Right lobe of liver (tissue), 4 donors: ENCODE measurements at regions not wholly inside any gene's neighbourhood (a gene's known extent, or its start where the extent isn't known, plus 50 kb on each side); places are given as distances from the start of the nearest gene placed in this dataset.

ENCODE experiments used
- POLR2A ChIP-seq: fragments of 450-650 bp; IDR thresholded peaks from one replicate; pipeline ENCODE4 v1.6.1; 2017; ENCODE audit warnings: antibody characterized with exemption, mild to moderate bottlenecking
- TF ChIP-seq, protein P1 (sequence below), 4 donors: fragments of 200-600 bp in 3 of 4; fragments of 450-650 bp in 1 of 4; IDR thresholded peaks; one replicate each; pipeline versions ENCODE4 v1.5.1 to v1.8.0; 2016 to 2022; ENCODE audit warnings: antibody characterized with exemption in 4 of 4, mild to moderate bottlenecking in 2 of 4
- donor health status: DM: no; HTN: no; CAD: no.
- donor health status: DM: no; HTN: no; CAD: no.
- donor health status: DM: no; HTN: yes; CAD: no.

- TF ChIP-seq, protein P1, sequence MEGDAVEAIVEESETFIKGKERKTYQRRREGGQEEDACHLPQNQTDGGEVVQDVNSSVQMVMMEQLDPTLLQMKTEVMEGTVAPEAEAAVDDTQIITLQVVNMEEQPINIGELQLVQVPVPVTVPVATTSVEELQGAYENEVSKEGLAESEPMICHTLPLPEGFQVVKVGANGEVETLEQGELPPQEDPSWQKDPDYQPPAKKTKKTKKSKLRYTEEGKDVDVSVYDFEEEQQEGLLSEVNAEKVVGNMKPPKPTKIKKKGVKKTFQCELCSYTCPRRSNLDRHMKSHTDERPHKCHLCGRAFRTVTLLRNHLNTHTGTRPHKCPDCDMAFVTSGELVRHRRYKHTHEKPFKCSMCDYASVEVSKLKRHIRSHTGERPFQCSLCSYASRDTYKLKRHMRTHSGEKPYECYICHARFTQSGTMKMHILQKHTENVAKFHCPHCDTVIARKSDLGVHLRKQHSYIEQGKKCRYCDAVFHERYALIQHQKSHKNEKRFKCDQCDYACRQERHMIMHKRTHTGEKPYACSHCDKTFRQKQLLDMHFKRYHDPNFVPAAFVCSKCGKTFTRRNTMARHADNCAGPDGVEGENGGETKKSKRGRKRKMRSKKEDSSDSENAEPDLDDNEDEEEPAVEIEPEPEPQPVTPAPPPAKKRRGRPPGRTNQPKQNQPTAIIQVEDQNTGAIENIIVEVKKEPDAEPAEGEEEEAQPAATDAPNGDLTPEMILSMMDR (IDR thresholded peaks at IDR 0.05): no peak
- TF ChIP-seq POLR2A: no peak
These were observed 1477.1 kb upstream of the PCDH7 start for GRCh38 chr4:29243054-29243453.
